Ovary (tissue), 3 donors: ENCODE measurements at regions not wholly inside any gene's neighbourhood (a gene's known extent, or its start where the extent isn't known, plus 50 kb on each side); places are given as distances from the start of the nearest gene placed in this dataset.

Source experiments
- EP300 ChIP-seq: sonication (generic); formaldehyde crosslinking; IDR thresholded peaks from one replicate; pipeline ENCODE4 v1.6.1; 2017; ENCODE audit warnings: antibody characterized with exemption
- POLR2A ChIP-seq: fragments of 450-650 bp; IDR thresholded peaks from one replicate; pipeline ENCODE4 v1.6.1; 2017; ENCODE audit warnings: antibody characterized with exemption, mild to moderate bottlenecking, moderate library complexity
- TF ChIP-seq, protein P1 (sequence below), 3 donors: fragments of 450-650 bp in 2 of 3; fragments of 200-600 bp in 1 of 3; IDR thresholded peaks; one replicate each; pipeline versions ENCODE4 v1.5.1 to v1.8.0; 2016 to 2022; ENCODE audit warnings: antibody characterized with exemption in 3 of 3, mild to moderate bottlenecking in 1 of 3
- donor health status: DM: no; HTN: no; CAD: no.

DNA sequence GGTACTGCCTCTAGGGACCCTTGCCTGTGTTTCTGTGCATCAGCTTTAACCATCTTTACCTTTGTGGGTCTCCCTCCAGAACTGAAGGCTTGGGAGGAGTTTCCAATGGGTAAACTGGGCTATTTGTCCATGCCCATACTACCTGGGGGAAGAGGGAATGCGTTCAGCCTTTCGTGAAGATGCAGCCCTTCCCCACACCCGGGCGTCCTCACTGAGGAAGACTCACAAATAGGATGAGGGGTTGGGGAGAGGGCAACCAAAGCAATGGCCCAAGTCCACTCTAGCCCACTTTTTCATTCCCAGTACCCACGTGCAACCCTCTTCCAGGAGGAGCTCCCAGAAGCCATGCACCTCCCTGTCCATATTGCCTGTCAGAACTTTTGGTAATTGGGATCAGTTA is 61.8 kb upstream of the ADA2 start:
- TF ChIP-seq, protein P1, sequence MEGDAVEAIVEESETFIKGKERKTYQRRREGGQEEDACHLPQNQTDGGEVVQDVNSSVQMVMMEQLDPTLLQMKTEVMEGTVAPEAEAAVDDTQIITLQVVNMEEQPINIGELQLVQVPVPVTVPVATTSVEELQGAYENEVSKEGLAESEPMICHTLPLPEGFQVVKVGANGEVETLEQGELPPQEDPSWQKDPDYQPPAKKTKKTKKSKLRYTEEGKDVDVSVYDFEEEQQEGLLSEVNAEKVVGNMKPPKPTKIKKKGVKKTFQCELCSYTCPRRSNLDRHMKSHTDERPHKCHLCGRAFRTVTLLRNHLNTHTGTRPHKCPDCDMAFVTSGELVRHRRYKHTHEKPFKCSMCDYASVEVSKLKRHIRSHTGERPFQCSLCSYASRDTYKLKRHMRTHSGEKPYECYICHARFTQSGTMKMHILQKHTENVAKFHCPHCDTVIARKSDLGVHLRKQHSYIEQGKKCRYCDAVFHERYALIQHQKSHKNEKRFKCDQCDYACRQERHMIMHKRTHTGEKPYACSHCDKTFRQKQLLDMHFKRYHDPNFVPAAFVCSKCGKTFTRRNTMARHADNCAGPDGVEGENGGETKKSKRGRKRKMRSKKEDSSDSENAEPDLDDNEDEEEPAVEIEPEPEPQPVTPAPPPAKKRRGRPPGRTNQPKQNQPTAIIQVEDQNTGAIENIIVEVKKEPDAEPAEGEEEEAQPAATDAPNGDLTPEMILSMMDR (IDR thresholded peaks at IDR 0.05) = no peak
- no peak for TF ChIP-seq POLR2A
- no peak for TF ChIP-seq EP300
